NCI-H69 (cell line): ENCODE measurements at regions not wholly inside any gene's neighbourhood (a gene's known extent, or its start where the extent isn't known, plus 50 kb on each side); places are given as distances from the start of the nearest gene placed in this dataset.
A peak's percentile ranks its signal among the peaks of the same experiment; 100 is the strongest.

Source experiments
- DNase-seq: peaks from one replicate; lab custom pipeline; 2025; lab: John Stamatoyannopoulos, UW

GRCh38 chr18:41459656-41460055 is 495.4 kb upstream of the PIK3C3 start:
- DNase-seq, result no peak

- no peak for DNase-seq
Measured at GRCh38 chr18:41458376-41458775, 496.7 kb upstream of the PIK3C3 start.

GRCh38 chr18:41457765-41458326 is 497.2 kb upstream of the PIK3C3 start:
- DNase-seq, result peak; percentile 43

- DNase-seq, result no peak
Measured at GRCh38 chr18:41456831-41457230, 498.2 kb upstream of the PIK3C3 start.

- no peak for DNase-seq
Measured at GRCh38 chr18:41449612-41450011, 505.4 kb upstream of the PIK3C3 start.

- DNase-seq, result no peak
Measured at GRCh38 chr18:41444943-41445342, 510.1 kb upstream of the PIK3C3 start.

- no peak for DNase-seq
Measured at GRCh38 chr18:41436772-41437171, 518.3 kb upstream of the PIK3C3 start.

GRCh38 chr18:41418598-41418997 is 536.4 kb upstream of the PIK3C3 start:
- peak; percentile 59 for DNase-seq

GRCh38 chr18:41416044-41416443 is 539.0 kb upstream of the PIK3C3 start:
- DNase-seq, result no peak

GRCh38 chr18:41410006-41410405 is 545.0 kb upstream of the PIK3C3 start:
- peak; percentile 42 for DNase-seq

- DNase-seq, result no peak
Measured at GRCh38 chr18:41406834-41407233, 548.2 kb upstream of the PIK3C3 start.

GRCh38 chr18:41396861-41397260 is 558.2 kb upstream of the PIK3C3 start:
- peak; percentile 52 for DNase-seq

- DNase-seq, result peak; percentile 77
Measured at GRCh38 chr18:41396211-41396610, 558.8 kb upstream of the PIK3C3 start.

GRCh38 chr18:41395695-41396094 is 559.3 kb upstream of the PIK3C3 start:
- peak; percentile 95 for DNase-seq

- peak; percentile 96 for DNase-seq
Measured at GRCh38 chr18:41391616-41392595, 563.1 kb upstream of the PIK3C3 start.

GRCh38 chr18:41390309-41390708 is 564.7 kb upstream of the PIK3C3 start:
- no peak for DNase-seq

GRCh38 chr18:41378598-41378997 is 576.4 kb upstream of the PIK3C3 start:
- peak; percentile 63 for DNase-seq

- DNase-seq, result no peak
Measured at GRCh38 chr18:41373612-41374011, 581.4 kb upstream of the PIK3C3 start.

- DNase-seq, result peak; percentile 85
Measured at GRCh38 chr18:41372046-41372665, 582.9 kb upstream of the PIK3C3 start.

GRCh38 chr18:41371156-41372045 is 583.6 kb upstream of the PIK3C3 start:
- DNase-seq, result peak; percentile 93

- DNase-seq, result peak; percentile 72
Measured at GRCh38 chr18:41370740-41371139, 584.3 kb upstream of the PIK3C3 start.

GRCh38 chr18:41357708-41358107 is 597.3 kb upstream of the PIK3C3 start:
- no peak for DNase-seq
